Activated CD8-positive, alpha-beta T cell treated with anti-CD3 and anti-CD28 coated beads, Interleukin-2, amount 10 ng/mL, durations not matched to agents 7 days and 5 days (primary cell): ENCODE measurements at regions not wholly inside any gene's neighbourhood (a gene's known extent, or its start where the extent isn't known, plus 50 kb on each side); places are given as distances from the start of the nearest gene placed in this dataset.
A peak's percentile ranks its signal among the peaks of the same experiment; 100 is the strongest.

Experiments
- ATAC-seq: fragments of 150-1000 bp; cut with Tn5 transposase; one replicate; pipeline ENCODE4 v1.10.0; 2021; ENCODE audit warnings: moderate library complexity
- CTCF ChIA-PET: fragments of 350-600 bp; sonication (Branson Sonifier 250); formaldehyde crosslinking; loops from one replicate; lab custom pipeline; 2021; ENCODE audit warnings: antibody characterized with exemption; lab: Charles Lee
- POLR2A ChIA-PET: fragments of 350-600 bp; sonication (Branson Sonifier 250); formaldehyde crosslinking; loops from one replicate; lab custom pipeline; 2021; ENCODE audit warnings: antibody characterized with exemption; lab: Charles Lee
- DNase-seq: peaks from one replicate; pipeline ENCODE4 v3.0.0-alpha.2; 2020
- H3K27ac Mint-ChIP-seq: one replicate; pipeline ENCODE4 v1.8.0; 2021; ENCODE audit warnings: mild to moderate bottlenecking, mixed read lengths
- H3K27me3 Mint-ChIP-seq: one replicate; pipeline ENCODE4 v1.8.0; 2021; ENCODE audit warnings: low read depth, mixed read lengths
- H3K36me3 Mint-ChIP-seq: one replicate; pipeline ENCODE4 v1.8.0; 2021; ENCODE audit warnings: low read depth, mixed read lengths
- H3K4me1 Mint-ChIP-seq: one replicate; pipeline ENCODE4 v1.8.0; 2021; ENCODE audit warnings: low read depth, mixed read lengths
- H3K4me3 Mint-ChIP-seq: one replicate; pipeline ENCODE4 v1.8.0; 2021; ENCODE audit warnings: mild to moderate bottlenecking, mixed read lengths
- H3K9me3 Mint-ChIP-seq: one replicate; pipeline ENCODE4 v1.8.0; 2022; ENCODE audit warnings: mixed read lengths; ENCODE audit not compliant: insufficient read depth

DNA sequence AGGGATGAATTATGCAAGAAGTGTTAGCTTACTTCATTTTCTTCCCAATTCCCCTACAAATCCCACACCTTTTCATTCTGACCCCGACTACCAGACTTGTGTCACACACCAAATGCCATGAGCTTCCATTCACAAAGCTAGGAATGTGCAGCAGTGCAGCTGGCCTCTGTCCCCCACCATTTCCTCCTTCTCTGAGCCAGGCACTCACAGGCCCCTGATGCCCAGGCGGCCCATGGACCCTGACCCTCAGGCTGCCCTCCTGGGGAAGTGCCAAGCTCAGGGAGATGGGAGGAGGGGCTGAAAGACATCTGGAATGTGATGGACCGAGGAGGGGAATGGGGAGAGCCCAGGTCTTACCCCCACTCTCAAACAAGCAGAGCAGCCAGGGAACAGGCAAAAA is 67.0 kb upstream of the BCOR start:
- CTCF ChIA-PET: no interaction called here
- no peak overlapping the region for H3K27ac Mint-ChIP-seq
- H3K27me3 Mint-ChIP-seq: no peaks in the 10 kb centered on the region
- DNase-seq (no peak), ATAC-seq (no peak)
- no peaks in the 10 kb centered on the region for H3K9me3 Mint-ChIP-seq
- no peaks in the 10 kb centered on the region for H3K36me3 Mint-ChIP-seq
- peaks cover 43% of the 10 kb centered on the region for H3K4me1 Mint-ChIP-seq
- H3K4me3 Mint-ChIP-seq: no peak overlapping the region
- POLR2A ChIA-PET: interaction anchor here (1.1 to 3.6 kb wide), 2 partner anchors 11 to 12 kb away, joined by 4 to 13 read pairs; no protein-coding TSS in a partner anchor

DNA sequence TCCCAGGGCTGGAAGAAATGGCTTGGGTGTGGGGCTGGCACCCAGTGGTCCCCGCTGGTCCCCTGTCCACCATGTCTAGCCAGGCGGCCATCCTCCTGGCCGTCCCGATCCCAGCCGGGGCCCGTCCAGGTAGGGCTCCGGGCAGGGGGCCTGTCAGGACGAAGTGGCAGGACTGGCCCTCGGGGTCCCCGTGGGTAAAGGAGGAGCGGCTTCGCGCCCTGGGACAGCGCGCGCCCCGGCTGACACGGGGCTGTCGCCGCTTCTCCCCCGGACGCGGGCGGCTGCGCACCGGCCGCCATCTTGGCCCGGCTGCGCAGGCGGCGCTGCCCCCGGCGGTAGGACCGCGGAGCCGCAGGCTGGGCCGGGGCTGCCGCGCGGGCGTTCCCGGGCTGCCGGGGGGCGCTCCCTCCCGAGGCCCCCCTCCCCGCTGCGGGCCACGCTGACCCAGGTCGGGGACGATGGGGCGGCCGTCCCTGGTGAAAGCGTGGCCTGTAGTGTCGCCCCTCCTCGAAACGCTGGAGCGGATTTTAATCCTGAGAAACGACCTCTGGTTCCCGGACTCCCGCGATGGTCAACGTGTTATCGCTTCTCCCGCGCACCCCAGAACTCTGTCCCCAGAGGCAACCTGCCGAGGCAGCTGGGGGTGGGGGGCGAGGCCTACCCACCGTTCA is 60.4 kb upstream of the BCOR start:
- POLR2A ChIA-PET: interaction anchor here (3.0 kb wide), 1 partner anchor 61 kb away, joined by 9 read pairs; the partner anchor contains the start of gene BCOR
- peak overlapping the region; percentile 62 for H3K27ac Mint-ChIP-seq
- no peak for DNase-seq

DNA sequence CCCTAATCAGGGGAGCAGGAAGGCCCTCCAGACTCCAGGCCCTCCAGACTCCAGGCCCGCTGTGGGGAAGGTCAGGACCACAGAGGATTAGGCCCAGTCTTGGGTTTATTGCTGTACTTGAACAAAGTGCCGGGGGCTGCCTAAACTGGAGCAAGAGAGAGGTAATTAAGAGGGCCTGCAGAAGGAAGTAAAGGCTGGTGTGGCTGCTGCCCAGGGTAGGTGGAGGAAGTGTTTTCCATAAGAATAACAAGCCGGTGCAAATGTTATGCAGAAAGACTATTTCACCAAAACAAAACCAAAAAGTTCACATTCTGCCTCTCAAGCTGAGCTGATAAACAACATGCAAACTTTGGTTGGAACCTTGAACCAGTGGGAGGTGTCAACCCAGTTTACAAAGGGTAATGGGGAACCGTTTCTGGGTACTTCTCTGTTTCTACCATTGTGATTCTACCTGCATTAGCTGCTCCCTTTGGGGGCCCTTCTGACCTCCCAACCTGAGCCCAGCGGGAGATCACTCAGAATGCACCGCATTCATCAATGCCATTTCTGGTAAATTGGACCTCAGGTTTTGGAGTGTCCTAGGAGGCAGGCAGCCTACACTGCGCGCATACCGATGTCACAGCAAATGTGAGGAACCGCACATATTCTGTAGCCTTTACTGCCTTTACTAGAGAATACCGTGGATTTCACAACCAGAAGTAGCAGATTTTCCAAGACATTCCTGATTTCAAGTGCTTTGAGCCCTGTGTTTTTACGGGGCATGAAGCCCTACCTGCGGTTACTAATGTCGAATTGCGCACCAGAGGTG is 59.7 kb upstream of the BCOR start:
- peak overlapping the region; percentile 15 for H3K4me3 Mint-ChIP-seq
- peaks cover 21% of the 10 kb centered on the region for H3K4me1 Mint-ChIP-seq
- no peaks in the 10 kb centered on the region for H3K27me3 Mint-ChIP-seq
- no peaks in the 10 kb centered on the region for H3K9me3 Mint-ChIP-seq
- H3K36me3 Mint-ChIP-seq: no peaks in the 10 kb centered on the region
- ATAC-seq (no peak), DNase-seq (no peak)
- CTCF ChIA-PET: no interaction called here
- POLR2A ChIA-PET: interaction anchor here (0.7 to 3.0 kb wide), 3 partner anchors 11 to 60 kb away, joined by 3 to 9 read pairs (median 4); partner anchors contain the start of gene BCOR
- peak overlapping the region; percentile 30 for H3K27ac Mint-ChIP-seq

More for the DNA sequence above, 60.4 kb upstream of the BCOR start:
- Mint-ChIP-seq H3K4me1 (peaks cover 22% of the 10 kb centered on the region), H3K4me3 (peak overlapping the region; percentile 75), H3K36me3 (no peaks in the 10 kb centered on the region), H3K27me3 (no peaks in the 10 kb centered on the region), H3K9me3 (no peaks in the 10 kb centered on the region)
- ATAC-seq: peak; percentile 69
- CTCF ChIA-PET: interaction anchor here (0.6 kb wide), 1 partner anchor 308 kb away, joined by 3 read pairs; no protein-coding TSS in a partner anchor

DNA sequence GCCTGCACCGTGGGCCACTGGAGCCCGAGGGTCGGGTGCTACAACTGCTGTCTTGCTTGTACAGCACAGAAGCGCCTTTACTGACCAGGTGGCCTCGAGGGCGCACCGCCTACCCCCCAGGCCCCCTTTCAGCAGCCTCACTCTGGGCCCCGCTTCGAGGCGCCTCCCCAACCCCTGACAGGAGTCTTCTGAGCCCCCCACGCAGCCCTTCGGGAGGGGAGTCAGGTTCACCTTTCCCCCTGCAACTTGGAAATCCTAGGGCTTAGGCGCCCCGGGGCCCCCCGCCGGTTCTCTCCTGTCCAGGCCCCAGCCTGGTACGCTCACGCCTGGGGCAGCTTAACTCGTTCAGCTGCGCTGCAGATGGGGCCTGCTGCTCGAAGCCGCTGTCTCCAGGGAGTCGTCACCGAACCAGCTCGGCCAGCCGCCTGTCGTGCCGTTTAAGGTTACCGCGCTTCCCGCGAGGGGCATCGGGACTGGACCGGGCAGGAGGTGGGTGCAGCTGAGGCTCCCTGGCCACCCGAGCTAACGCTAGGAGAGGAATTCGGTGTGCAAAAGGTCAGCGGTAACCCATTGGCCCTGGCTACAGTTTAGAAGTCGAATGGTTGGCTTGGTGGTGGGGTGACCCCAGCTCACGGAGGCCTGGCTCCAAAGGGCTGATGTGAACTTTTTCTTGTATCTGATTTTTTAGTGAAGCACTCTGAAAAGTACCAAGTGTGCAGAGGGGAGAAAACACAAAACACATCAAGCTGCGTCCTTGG is 58.9 kb upstream of the BCOR start:
- no peak overlapping the region for H3K4me3 Mint-ChIP-seq
- no peaks in the 10 kb centered on the region for H3K27me3 Mint-ChIP-seq
- no peaks in the 10 kb centered on the region for H3K36me3 Mint-ChIP-seq
- H3K9me3 Mint-ChIP-seq: no peaks in the 10 kb centered on the region
- no peak overlapping the region for H3K27ac Mint-ChIP-seq
- ChIA-PET POLR2A (interaction anchor here (0.7 to 3.0 kb wide), 4 partner anchors 12 to 59 kb away, joined by 3 to 9 read pairs (median 5); partner anchors contain the start of gene BCOR), CTCF (no interaction called here)
- no peak for ATAC-seq
- DNase-seq: no peak
- peaks cover 18% of the 10 kb centered on the region for H3K4me1 Mint-ChIP-seq

DNA sequence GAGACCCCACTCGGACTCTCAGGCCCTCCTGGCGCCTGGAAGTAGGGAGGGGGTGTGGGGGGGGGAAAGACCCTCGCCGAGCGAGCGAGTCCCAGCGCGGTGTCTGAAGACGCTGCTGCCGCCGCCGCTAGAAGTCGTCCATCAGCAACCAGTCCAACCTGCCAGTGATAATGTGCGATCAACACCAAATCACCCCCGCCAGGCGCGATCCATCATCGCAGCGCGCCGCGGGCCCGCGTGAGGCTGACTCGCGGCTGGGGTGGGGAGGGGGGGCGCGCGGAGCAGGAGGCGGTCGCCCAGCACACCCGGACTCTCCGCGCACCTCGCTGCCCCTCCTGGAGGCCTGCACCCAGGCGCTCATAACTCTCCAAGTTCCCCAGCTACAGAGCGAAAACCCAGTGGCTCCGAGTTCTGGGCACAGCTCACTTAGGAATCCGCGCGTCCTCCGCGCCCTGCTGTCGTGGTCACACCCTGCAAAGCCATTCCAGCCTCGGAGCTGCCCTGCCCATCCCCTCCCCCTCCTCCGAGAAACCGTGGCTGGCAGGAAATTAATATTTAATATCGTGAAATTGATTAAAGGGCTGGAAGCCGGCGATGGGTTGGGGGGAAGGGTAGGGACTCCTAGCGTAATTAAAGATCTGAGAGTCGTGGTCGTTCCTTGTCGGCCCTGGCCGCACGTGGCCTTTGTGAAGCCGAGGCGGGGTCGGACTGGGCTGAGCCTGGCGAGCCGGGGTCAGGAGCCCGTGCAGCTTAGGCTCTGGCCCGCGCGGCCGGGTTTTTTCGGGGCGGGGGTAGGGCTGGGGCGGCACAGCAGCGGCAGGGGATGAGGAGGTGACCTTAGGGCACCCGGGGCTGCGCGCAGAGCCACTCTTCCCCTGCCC is 58.1 kb upstream of the BCOR start:
- Mint-ChIP-seq H3K27me3 (no peaks in the 10 kb centered on the region), H3K9me3 (no peaks in the 10 kb centered on the region), H3K4me1 (peaks cover 18% of the 10 kb centered on the region), H3K27ac (no peak overlapping the region), H3K36me3 (no peaks in the 10 kb centered on the region), H3K4me3 (peak overlapping the region; percentile 74)
- POLR2A ChIA-PET: interaction anchor here (1.7 to 3.0 kb wide), 3 partner anchors 12 to 58 kb away, joined by 4 to 9 read pairs (median 6); partner anchors contain the start of gene BCOR
- DNase-seq (no peak), ATAC-seq (no peak)
- CTCF ChIA-PET: no interaction called here

DNA sequence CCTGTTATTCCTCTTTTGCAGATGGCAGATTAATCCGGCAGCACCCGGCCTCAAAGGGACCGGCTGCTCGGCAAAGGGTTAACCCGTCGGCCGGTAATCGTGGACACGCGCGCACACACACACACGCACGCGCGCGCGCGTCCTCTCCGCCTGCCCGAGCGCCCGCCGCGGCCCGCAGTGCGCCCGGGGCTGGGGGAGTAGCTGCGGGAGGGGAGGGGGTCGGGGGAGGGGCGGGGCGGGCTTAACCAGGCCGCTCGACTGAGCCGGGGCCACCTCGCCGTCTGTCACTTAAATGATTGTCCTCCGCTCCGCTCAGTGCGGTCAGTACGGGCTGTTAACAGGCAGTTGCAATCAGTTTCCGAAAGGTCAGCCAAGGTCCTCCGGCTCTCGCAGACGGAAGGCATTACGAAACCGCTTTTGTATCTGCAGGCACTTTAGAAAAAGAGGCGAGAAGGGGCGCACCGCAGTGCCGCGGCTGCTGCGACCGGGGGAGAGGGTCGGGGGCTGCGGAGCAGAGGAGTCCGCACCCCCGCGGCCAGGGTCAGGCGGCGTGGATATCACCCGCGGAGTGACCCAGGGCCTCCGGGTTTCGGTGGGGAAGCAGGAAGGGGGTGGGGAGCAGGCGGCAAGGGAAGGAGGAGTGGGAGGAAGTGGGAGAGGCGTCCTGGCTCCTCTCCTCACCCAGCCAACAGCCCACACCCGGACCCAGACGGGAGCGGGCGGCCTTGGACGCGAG is 57.3 kb upstream of the BCOR start:
- DNase-seq (no peak), ATAC-seq (no peak)
- Mint-ChIP-seq H3K27me3 (no peaks in the 10 kb centered on the region), H3K9me3 (no peaks in the 10 kb centered on the region), H3K27ac (peak overlapping the region; percentile 69), H3K36me3 (no peaks in the 10 kb centered on the region), H3K4me1 (peaks cover 23% of the 10 kb centered on the region), H3K4me3 (peak overlapping the region; percentile 75)
- CTCF ChIA-PET: no interaction called here
- POLR2A ChIA-PET: interaction anchor here (1.7 to 3.0 kb wide), 2 partner anchors 50 to 58 kb away, joined by 6 to 9 read pairs; partner anchors contain the start of gene BCOR

DNA sequence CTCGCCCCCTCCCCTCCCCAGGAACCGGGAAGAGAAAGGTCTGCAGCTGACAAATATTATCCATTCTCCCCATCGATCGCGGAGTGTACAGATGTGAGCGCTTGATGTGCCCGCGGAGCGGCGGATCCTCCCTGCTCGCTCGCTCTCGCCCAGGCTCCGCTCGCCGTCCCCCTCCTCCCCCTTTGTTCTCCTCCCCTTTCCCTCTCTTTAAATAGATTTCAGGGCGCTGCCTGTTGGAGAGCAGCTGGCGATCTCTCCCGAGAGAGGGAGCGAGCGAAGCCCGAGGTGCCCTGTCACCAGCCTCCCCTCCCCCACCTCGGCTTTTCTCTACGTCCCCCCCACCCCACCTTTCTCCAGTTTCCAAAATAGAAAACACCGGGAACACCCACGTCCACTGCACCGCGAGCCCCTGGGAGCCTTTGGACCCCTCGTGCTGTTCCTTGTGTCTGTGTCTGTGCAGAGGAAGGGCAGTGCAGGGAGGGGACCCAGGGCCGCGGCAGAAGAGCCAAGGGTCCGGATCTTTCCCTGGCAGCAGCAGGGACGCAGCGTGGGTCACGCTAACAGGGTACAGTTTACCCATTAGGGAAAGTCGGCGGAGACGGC is 56.6 kb upstream of the BCOR start:
- ChIA-PET POLR2A (interaction anchor here (2.5 to 2.8 kb wide), 2 partner anchors 49 to 56 kb away, joined by 9 to 31 read pairs; partner anchors contain the start of gene BCOR), CTCF (no interaction called here)
- no peak for ATAC-seq
- Mint-ChIP-seq H3K36me3 (no peaks in the 10 kb centered on the region), H3K4me3 (peak overlapping the region; percentile 75), H3K27me3 (no peaks in the 10 kb centered on the region), H3K4me1 (peaks cover 23% of the 10 kb centered on the region), H3K27ac (no peak overlapping the region), H3K9me3 (no peaks in the 10 kb centered on the region)
- no peak for DNase-seq

DNA sequence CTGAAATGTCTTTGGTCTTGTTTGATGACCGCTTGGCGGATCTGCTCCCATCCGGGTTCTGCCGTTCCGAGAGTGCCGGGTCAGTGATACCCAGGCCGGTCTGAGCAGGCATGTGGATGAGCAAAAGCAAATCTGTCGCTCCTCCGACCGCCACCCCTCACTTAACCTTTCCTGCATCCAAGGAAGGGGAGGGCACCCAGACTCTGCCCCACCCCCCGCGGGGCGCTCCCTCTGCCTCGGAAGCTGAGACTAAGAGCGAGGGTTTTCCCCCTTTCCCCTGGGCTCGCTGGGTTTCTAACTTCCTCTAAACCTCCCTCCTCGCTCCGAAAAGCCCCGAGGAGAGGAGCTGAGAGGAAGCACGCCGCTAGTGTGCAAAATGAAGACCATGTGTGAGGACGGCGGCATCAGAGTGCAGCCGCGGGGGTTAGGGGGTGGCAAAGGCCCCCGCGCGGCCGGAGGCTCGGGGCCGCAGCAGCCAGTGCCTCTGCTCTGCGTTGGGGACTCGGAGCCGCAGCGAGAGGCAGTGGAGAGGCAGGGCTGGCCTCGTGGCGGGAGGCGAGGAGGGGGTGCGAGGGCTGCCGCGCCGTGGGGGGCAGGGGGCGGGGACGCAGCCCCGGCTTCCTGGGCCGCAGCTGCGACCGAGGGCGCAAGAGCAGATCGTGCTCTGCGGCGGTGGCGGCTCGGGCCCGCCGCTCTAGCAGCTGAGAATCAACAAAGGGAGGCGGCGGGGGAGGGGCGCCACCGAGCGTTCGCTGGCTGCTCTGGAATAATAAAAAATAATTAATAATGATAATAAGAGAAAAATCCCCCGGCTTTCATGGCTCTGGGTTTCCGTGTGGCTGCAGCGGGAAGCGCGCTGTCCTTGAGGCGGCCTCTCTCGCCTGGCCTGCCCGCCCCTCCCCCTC is 55.8 kb upstream of the BCOR start:
- no peaks in the 10 kb centered on the region for H3K9me3 Mint-ChIP-seq
- H3K4me1 Mint-ChIP-seq: peaks cover 27% of the 10 kb centered on the region
- ATAC-seq (peak; percentile 31), DNase-seq (peak; percentile 64)
- no peaks in the 10 kb centered on the region for H3K36me3 Mint-ChIP-seq
- no peak overlapping the region for H3K27ac Mint-ChIP-seq
- peak overlapping the region; percentile 69 for H3K4me3 Mint-ChIP-seq
- POLR2A ChIA-PET: interaction anchor here (0.6 to 2.8 kb wide), 11 partner anchors 9 to 265 kb away, joined by 3 to 31 read pairs (median 4); partner anchors contain the start of gene BCOR
- no peaks in the 10 kb centered on the region for H3K27me3 Mint-ChIP-seq
- CTCF ChIA-PET: interaction anchor here (0.9 to 1.1 kb wide), 3 partner anchors 11 to 56 kb away, joined by 3 to 4 read pairs (median 3); partner anchors contain the start of gene BCOR

DNA sequence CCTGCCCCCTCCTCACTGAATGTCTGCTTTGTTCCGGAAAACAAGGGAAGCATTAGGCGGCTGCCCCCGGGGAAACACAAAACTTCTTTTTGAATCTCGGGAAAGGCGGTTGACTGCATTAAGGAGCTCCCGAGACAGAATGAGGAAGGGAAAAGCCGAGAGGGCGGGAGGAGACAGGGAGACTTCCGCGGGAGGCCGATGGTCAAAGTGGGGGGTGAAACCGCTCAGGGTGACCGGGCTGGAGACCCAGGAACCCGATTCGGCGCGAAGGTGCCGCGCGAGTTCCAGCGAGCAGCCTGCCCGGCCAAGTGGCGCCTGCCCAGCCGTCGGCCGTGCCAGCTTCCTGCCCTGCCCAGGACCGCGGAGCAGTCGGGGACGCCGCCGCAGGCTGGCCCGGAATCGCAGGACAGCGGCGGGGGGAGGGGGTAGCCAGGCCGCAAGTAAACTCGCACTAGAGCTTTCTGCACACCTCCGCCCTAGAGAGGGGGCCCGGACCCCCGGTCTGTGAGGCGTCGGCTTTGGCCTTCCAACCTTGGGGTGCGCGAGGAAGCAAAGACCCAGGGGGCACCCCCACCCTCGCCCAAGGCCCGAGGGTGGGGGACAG is 55.1 kb upstream of the BCOR start:
- no peaks in the 10 kb centered on the region for H3K27me3 Mint-ChIP-seq
- H3K36me3 Mint-ChIP-seq: no peaks in the 10 kb centered on the region
- H3K9me3 Mint-ChIP-seq: no peaks in the 10 kb centered on the region
- peaks cover 31% of the 10 kb centered on the region for H3K4me1 Mint-ChIP-seq
- ATAC-seq: peak; percentile 31
- ChIA-PET CTCF (interaction anchor here (0.9 to 1.1 kb wide), 3 partner anchors 11 to 55 kb away, joined by 3 to 4 read pairs (median 3); partner anchors contain the start of gene BCOR), POLR2A (interaction anchor here (0.6 to 2.8 kb wide), 10 partner anchors 8 to 713 kb away, joined by 3 to 31 read pairs (median 4); partner anchors contain the start of gene BCOR)
- no peak overlapping the region for H3K27ac Mint-ChIP-seq
- no peak for DNase-seq
- peak overlapping the region; percentile 69 for H3K4me3 Mint-ChIP-seq
